H1 (cell line): ENCODE measurements at regions not wholly inside any gene's neighbourhood (a gene's known extent, or its start where the extent isn't known, plus 50 kb on each side); places are given as distances from the start of the nearest gene placed in this dataset.

Experiments used
- CTCF ChIA-PET: fragments of 300-600 bp; sonication (Branson Sonifier 250); formaldehyde crosslinking; loops from one replicate; lab custom pipeline; 2021; ENCODE audit not compliant: partially characterized antibody; lab: Charles Lee
- POLR2A ChIA-PET: fragments of 300-600 bp; sonication (Branson Sonifier 250); formaldehyde crosslinking; loops from one replicate; lab custom pipeline; 2021; ENCODE audit warnings: inconsistent platforms; ENCODE audit not compliant: partially characterized antibody; lab: Charles Lee
- DNase-seq, 2 experiments: peaks; one replicate each; pipeline versions ENCODE4 v3.0.0 to v3.0.0-alpha.2; 2010 to 2022; ENCODE audit warnings: low spot score in 2 of 2, low read depth in 1 of 2, mixed read lengths in 1 of 2
- FAIRE-seq: peaks from 2 replicates; lab custom pipeline; 2011; peaks lifted over from hg19 to GRCh38; lab: Jason Lieb, UNC
- H2AFZ ChIP-seq: 2 replicates; pipeline ENCODE4 v1.8.1; 2012; ENCODE audit warnings: low read length, inconsistent platforms
- H2AK5ac ChIP-seq: 2 replicates; pipeline ENCODE4 v1.6.1; 2013; ENCODE audit warnings: low read depth, low read length
- H2BK120ac ChIP-seq: replicated peaks from 2 replicates; pipeline ENCODE3; 2013; ENCODE audit warnings: low read depth, low read length, inconsistent platforms
- H2BK12ac ChIP-seq: 2 replicates; pipeline ENCODE4 v1.6.1; 2013; ENCODE audit warnings: low read depth, low read length
- H2BK15ac ChIP-seq: 2 replicates; pipeline ENCODE4 v1.6.1; 2013; ENCODE audit warnings: low read length
- H2BK20ac ChIP-seq: 2 replicates; pipeline ENCODE4 v1.6.1; 2013; ENCODE audit warnings: low read length
- H2BK5ac ChIP-seq: 2 replicates; pipeline ENCODE4 v1.6.1; 2013; ENCODE audit warnings: low read depth, low read length
- H3K14ac ChIP-seq: 2 replicates; pipeline ENCODE4 v1.6.1; 2013; ENCODE audit warnings: inconsistent platforms; ENCODE audit not compliant: insufficient read length
- H3K18ac ChIP-seq: 2 replicates; pipeline ENCODE4 v1.6.1; 2013; ENCODE audit warnings: low read length; ENCODE audit errors: extremely low read depth
- H3K23ac ChIP-seq: 2 replicates; pipeline ENCODE4 v1.6.1; 2013; ENCODE audit warnings: inconsistent platforms; ENCODE audit not compliant: insufficient read length
- H3K23me2 ChIP-seq: 2 replicates; pipeline ENCODE4 v1.6.1; 2013; ENCODE audit warnings: low read depth, low read length
- H3K27ac ChIP-seq: 2 replicates; pipeline ENCODE4 v1.6.1; 2011; ENCODE audit warnings: low read depth, low read length, inconsistent platforms
- H3K27me3 ChIP-seq, 4 experiments: replicated peaks in 1 of 4; 1 replicate in 1 of 4; 2 replicates in 3 of 4; pipeline versions ENCODE4 v1.6.1 to v1.8.1; 2011 to 2013; ENCODE audit warnings: low read length in 3 of 4, mild to moderate bottlenecking in 3 of 4, inconsistent platforms in 2 of 4, mixed read lengths in 2 of 4, moderate library complexity in 1 of 4; ENCODE audit not compliant: control insufficient read depth in 3 of 4, insufficient read depth in 3 of 4; ENCODE audit errors: extremely low read depth in 1 of 4
- H3K36me3 ChIP-seq, 4 experiments: 2 replicates each; pipeline versions ENCODE4 v1.6.1 to v1.8.1; 2011 to 2013; ENCODE audit warnings: mild to moderate bottlenecking in 4 of 4, low read length in 3 of 4, moderate library complexity in 2 of 4, control low read depth in 1 of 4, inconsistent platforms in 1 of 4; ENCODE audit not compliant: insufficient read depth in 4 of 4, control insufficient read depth in 2 of 4
- H3K4ac ChIP-seq: replicated peaks from 2 replicates; pipeline ENCODE3; 2013; ENCODE audit warnings: low read length, low read depth, mixed read lengths, inconsistent platforms; ENCODE audit not compliant: insufficient read length
- H3K4me1 ChIP-seq, 4 experiments: replicated peaks in 1 of 4; 1 replicate in 1 of 4; 2 replicates in 3 of 4; pipeline versions ENCODE4 v1.6.1 to v1.8.1; 2011 to 2013; ENCODE audit warnings: low read length in 3 of 4, inconsistent platforms in 2 of 4, mixed read lengths in 1 of 4; ENCODE audit not compliant: insufficient read depth in 4 of 4, control insufficient read depth in 3 of 4
- H3K4me2 ChIP-seq, 2 experiments: 2 replicates each; pipeline versions ENCODE4 v1.6.1 to v1.8.1; 2011 to 2013; ENCODE audit warnings: low read depth in 2 of 2, low read length in 2 of 2, control low read depth in 1 of 2, inconsistent platforms in 1 of 2, mild to moderate bottlenecking in 1 of 2; ENCODE audit not compliant: insufficient read depth in 1 of 2
- H3K4me3 ChIP-seq, 4 experiments: fragments of 200-600, 300-600 bp in 1 of 4; sonication (generic), shearing (Covaris generic), sonication (Bioruptor Twin) in 1 of 4; 2 replicates each; pipeline versions ENCODE4 v1.5.1 to v1.8.1; 2011 to 2016; ENCODE audit warnings: low read length in 4 of 4, low read depth in 3 of 4, control low read depth in 2 of 4, inconsistent platforms in 2 of 4, mild to moderate bottlenecking in 2 of 4, mixed read lengths in 1 of 4, moderate library complexity in 1 of 4; ENCODE audit not compliant: insufficient read depth in 2 of 4; ENCODE audit errors: extremely low read depth in 1 of 4
- H3K56ac ChIP-seq: replicated peaks from 2 replicates; pipeline ENCODE3; 2013; ENCODE audit warnings: low read depth, mild to moderate bottlenecking, mixed read lengths, low read length, inconsistent platforms; ENCODE audit not compliant: insufficient read length
- H3K79me1 ChIP-seq: 2 replicates; pipeline ENCODE4 v1.6.1; 2013; ENCODE audit warnings: low read depth, low read length, control low read depth
- H3K79me2 ChIP-seq, 2 experiments: 2 replicates each; pipeline versions ENCODE4 v1.6.1 to v1.8.1; 2012 to 2013; ENCODE audit warnings: low read length in 2 of 2, mild to moderate bottlenecking in 2 of 2, inconsistent platforms in 1 of 2; ENCODE audit not compliant: insufficient read depth in 2 of 2, control insufficient read depth in 1 of 2
- H3K9ac ChIP-seq, 4 experiments: replicated peaks in 1 of 4; 1 replicate in 1 of 4; 2 replicates in 3 of 4; pipeline versions ENCODE4 v1.6.1 to v1.8.1; 2011 to 2013; ENCODE audit warnings: low read depth in 3 of 4, low read length in 3 of 4, control low read depth in 2 of 4, mild to moderate bottlenecking in 2 of 4, moderate library complexity in 2 of 4, inconsistent platforms in 1 of 4; ENCODE audit errors: extremely low read depth in 1 of 4
- H3K9me3 ChIP-seq, 2 experiments: 2 replicates each; pipeline versions ENCODE4 v1.6.1 to v1.8.1; 2012 to 2013; ENCODE audit warnings: mild to moderate bottlenecking in 2 of 2, moderate library complexity in 2 of 2, control low read depth in 1 of 2, inconsistent platforms in 1 of 2, low read depth in 1 of 2, low read length in 1 of 2, mixed read lengths in 1 of 2; ENCODE audit not compliant: insufficient read depth in 2 of 2
- H4K20me1 ChIP-seq, 2 experiments: replicated peaks in 1 of 2; 2 replicates each; pipeline versions ENCODE3 to v1.8.1; 2011 to 2013; ENCODE audit warnings: inconsistent platforms in 2 of 2, low read length in 2 of 2, mild to moderate bottlenecking in 1 of 2; ENCODE audit not compliant: insufficient read depth in 2 of 2, control insufficient read depth in 1 of 2
- H4K5ac ChIP-seq: 2 replicates; pipeline ENCODE4 v1.6.1; 2013; ENCODE audit warnings: low read length, low read depth, mixed read lengths, inconsistent platforms; ENCODE audit not compliant: insufficient read length
- H4K8ac ChIP-seq: 2 replicates; pipeline ENCODE4 v1.8.0; 2013; ENCODE audit warnings: mild to moderate bottlenecking, moderate library complexity, low read length, inconsistent platforms; ENCODE audit not compliant: insufficient read depth; ENCODE audit errors: extremely low read depth
- H4K91ac ChIP-seq: replicated peaks from 2 replicates; pipeline ENCODE3; 2013; ENCODE audit warnings: low read length, mixed read lengths, inconsistent platforms; ENCODE audit not compliant: insufficient read length
- CBX5 ChIP-seq: fragments of 300-800, 300-1000 bp; sonication (generic); IDR thresholded peaks from 2 replicates; pipeline ENCODE4 v1.7.1; 2016; ENCODE audit warnings: antibody characterized with exemption, low read length, low read depth
- CEBPB ChIP-seq: IDR thresholded peaks from 2 replicates; pipeline ENCODE4 v1.6.1; 2012; ENCODE audit warnings: low read depth, low read length
- CHD1 ChIP-seq: IDR thresholded peaks from 2 replicates; pipeline ENCODE4 v1.6.1; 2012; ENCODE audit warnings: low read depth, low read length, improper control_type of control experiment
- GABPA ChIP-seq: IDR thresholded peaks from 2 replicates; pipeline ENCODE4 v1.6.1; 2011; ENCODE audit warnings: mild to moderate bottlenecking, low read length, moderate library complexity, borderline replicate concordance; ENCODE audit not compliant: insufficient read depth
- JUN ChIP-seq: IDR thresholded peaks from 2 replicates; pipeline ENCODE4 v1.6.1; 2011; ENCODE audit warnings: low read depth, mild to moderate bottlenecking, improper control_type of control experiment, low read length
- NRF1 ChIP-seq: IDR thresholded peaks from 2 replicates; pipeline ENCODE4 v1.6.1; 2011; ENCODE audit warnings: mild to moderate bottlenecking, low read depth, low read length, improper control_type of control experiment
- PHF8 ChIP-seq: fragments of 200-600 bp; sonication (generic); conservative IDR thresholded peaks from 2 replicates; pipeline ENCODE4 v1.7.1; 2012; ENCODE audit warnings: low read depth, mild to moderate bottlenecking, inconsistent platforms, low read length, moderate library complexity
- POLR2A ChIP-seq, 2 experiments: IDR thresholded peaks; 1 replicate in 1 of 2; 2 replicates in 1 of 2; pipeline ENCODE4 v1.6.1; 2011; ENCODE audit warnings: low read depth in 2 of 2, low read length in 2 of 2, mild to moderate bottlenecking in 2 of 2; ENCODE audit errors: control extremely low read depth in 1 of 2
- POU5F1 ChIP-seq: IDR thresholded peaks from 2 replicates; pipeline ENCODE4 v1.6.1; 2011; ENCODE audit warnings: low read depth, mild to moderate bottlenecking, low read length, moderate library complexity
- SIN3A ChIP-seq, 2 experiments: IDR thresholded peaks in 1 of 2; conservative IDR thresholded peaks in 1 of 2; 2 replicates each; pipeline ENCODE4 v1.6.1; 2011 to 2012; ENCODE audit warnings: low read length in 2 of 2, improper control_type of control experiment in 1 of 2, low read depth in 1 of 2, mild to moderate bottlenecking in 1 of 2
- WGBS, 2 experiments: shearing (Covaris generic) in 1 of 2; methylation state at CpG; one replicate each; pipeline versions ENCODE4 v1.1.6 to v1.1.7; 2013 to 2015; ENCODE audit warnings: low lambda C conversion rate in 2 of 2, mixed read lengths in 2 of 2, inconsistent platforms in 1 of 2, low coverage in 1 of 2, missing lambda C conversion rate in 1 of 2; ENCODE audit not compliant: insufficient replicate concordance in 2 of 2, insufficient coverage in 1 of 2, insufficient read length in 1 of 2; ENCODE audit errors: extremely low coverage in 1 of 2, missing lambda C conversion rate in 1 of 2; 5-methylcytosine and 5-hydroxymethylcytosine counted together
- TF ChIP-seq, protein P1 (sequence below): IDR thresholded peaks from 2 replicates; pipeline ENCODE4 v1.6.1; 2011; ENCODE audit warnings: low read depth, mild to moderate bottlenecking, low read length; ENCODE audit not compliant: insufficient read depth

DNA sequence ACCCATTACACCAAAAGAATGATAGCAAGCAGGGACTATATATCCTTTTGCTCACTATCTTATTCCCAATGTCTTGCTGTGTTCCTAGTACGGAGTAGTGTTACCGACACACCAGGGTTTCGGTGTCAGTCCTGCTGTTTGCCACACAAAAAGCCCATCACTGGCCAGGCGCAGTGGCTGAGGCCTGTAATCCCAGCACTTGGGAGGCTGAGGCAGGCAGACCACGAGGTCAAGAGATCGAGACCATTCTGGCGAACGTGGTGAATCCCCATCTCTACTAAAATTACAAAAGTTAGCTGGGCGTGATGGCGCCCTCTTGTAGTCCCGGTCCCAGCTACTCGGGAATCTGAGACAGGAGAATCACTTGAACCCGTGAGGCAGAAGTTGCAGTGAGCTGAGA is 1467.3 kb upstream of the MIR17HG start:
- no peaks in the 10 kb centered on the region for H3K79me2 ChIP-seq
- H2BK12ac ChIP-seq, result no peak overlapping the region
- TF ChIP-seq CEBPB (no peak), CHD1 (no peak), POLR2A (IDR thresholded peaks at IDR 0.05; ENCODE audit: control extremely low read depth in 1 of 2, low read depth in 2 of 2, low read length in 2 of 2) (no peak), GABPA (no peak), JUN (no peak), POU5F1 (no peak), NRF1 (no peak), CBX5 (no peak), PHF8 (no peak), SIN3A (conservative IDR thresholded peaks at IDR 0.05 in 1 of 2, IDR thresholded peaks at IDR 0.05 in 1 of 2; ENCODE audit: low read depth in 1 of 2, low read length in 2 of 2) (no peak)
- TF ChIP-seq, protein P1, sequence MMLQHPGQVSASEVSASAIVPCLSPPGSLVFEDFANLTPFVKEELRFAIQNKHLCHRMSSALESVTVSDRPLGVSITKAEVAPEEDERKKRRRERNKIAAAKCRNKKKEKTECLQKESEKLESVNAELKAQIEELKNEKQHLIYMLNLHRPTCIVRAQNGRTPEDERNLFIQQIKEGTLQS, result no peak

More for the DNA sequence above, 1467.3 kb upstream of the MIR17HG start:
- Histone ChIP-seq H3K27me3 (no peaks in the 10 kb centered on the region), H3K4me3 (no peak overlapping the region), H3K14ac (no peak overlapping the region), H3K18ac (no peak overlapping the region), H4K91ac (no peak overlapping the region), H3K56ac (no peak overlapping the region), H2BK5ac (no peak overlapping the region), H3K9ac (no peak overlapping the region), H2AFZ (0 out of 2 replicates have a peak overlapping the region, but pooled peaks have one; percentile 73), H3K4ac (no peak overlapping the region), H3K79me1 (no peaks in the 10 kb centered on the region), H3K23ac (no peak overlapping the region), H2BK120ac (no peak overlapping the region), H2AK5ac (no peak overlapping the region), H2BK20ac (no peak overlapping the region), H2BK15ac (no peak overlapping the region), H3K23me2 (no peaks in the 10 kb centered on the region), H3K9me3 (no peaks in the 10 kb centered on the region; a peak in 1 of 4 replicates), H3K27ac (no peak overlapping the region), H3K4me1 (no peaks in the 10 kb centered on the region), H3K36me3 (no peaks in the 10 kb centered on the region; a peak in 1 of 8 replicates), H4K20me1 (no peaks in the 10 kb centered on the region), H4K8ac (no peak overlapping the region), H3K4me2 (no peak overlapping the region), H4K5ac (no peak overlapping the region)
- WGBS, 2 experiments, result 96% methylated on average over 13 of the region's 13 CpGs; no CpG with 5 or more reads in 1 of the 2 experiments
- ChIA-PET CTCF (interaction anchor here (0.6 to 1.0 kb wide), 2 partner anchors 185 to 1173 kb away, joined by 3 read pairs; no protein-coding TSS in a partner anchor), POLR2A (no interaction called here)
- no peak for DNase-seq
- no peak for FAIRE-seq
